T-cell (primary cell): ENCODE measurements at regions not wholly inside any gene's neighbourhood (a gene's known extent, or its start where the extent isn't known, plus 50 kb on each side); places are given as distances from the start of the nearest gene placed in this dataset.

Experiments
- ATAC-seq, 4 experiments: fragments of 200-7000 bp in 3 of 4; fragments of 150-1000 bp in 1 of 4; cut with Tn5 transposase; replicated peaks in 1 of 4; 1 replicate in 3 of 4; 2 replicates in 1 of 4; pipeline ENCODE4 v1.10.0; 2021; ENCODE audit warnings: moderate library complexity in 3 of 4, mild to moderate bottlenecking in 2 of 4, moderate number of reproducible peaks in 1 of 4
- CTCF ChIA-PET, 2 donors: fragments of 300-600 bp; sonication (Branson Sonifier 250); formaldehyde crosslinking; loops; one replicate each; lab custom pipeline; 2022; ENCODE audit warnings: antibody characterized with exemption in 2 of 2; lab: Charles Lee
- POLR2A ChIA-PET, 2 donors: fragments of 300-600 bp; sonication (Branson Sonifier 250); formaldehyde crosslinking; loops; one replicate each; lab custom pipeline; 2022; ENCODE audit warnings: antibody characterized with exemption in 2 of 2; lab: Charles Lee
- DNase-seq, 35 experiments: peaks; one replicate each; pipeline versions ENCODE4 v3.0.0 to v3.0.0-alpha.2; 2013 to 2023
- H3K27ac ChIP-seq: one replicate; pipeline ENCODE4 v1.5.1; 2013; ENCODE audit warnings: low read length
- H3K27me3 ChIP-seq, 2 experiments: replicated peaks in 1 of 2; 1 replicate in 1 of 2; 2 replicates in 1 of 2; pipeline versions ENCODE4 v1.6.1 to v1.7.0; 2013; ENCODE audit warnings: low read length in 1 of 2, mixed read lengths in 1 of 2; ENCODE audit not compliant: control insufficient read depth in 2 of 2, insufficient read depth in 2 of 2; ENCODE audit errors: extremely low read depth in 1 of 2
- H3K36me3 ChIP-seq, 2 donors: 1 replicate in 1 of 2; 2 replicates in 1 of 2; pipeline versions ENCODE4 v1.6.1 to v1.7.0; 2013; ENCODE audit warnings: low read length in 1 of 2; ENCODE audit not compliant: control insufficient read depth in 2 of 2, insufficient read depth in 1 of 2; ENCODE audit errors: extremely low read depth in 1 of 2
- H3K4me1 ChIP-seq, 2 experiments: 1 replicate in 1 of 2; 2 replicates in 1 of 2; pipeline versions ENCODE4 v1.6.1 to v1.7.0; 2013; ENCODE audit warnings: low read length in 2 of 2, mixed read lengths in 1 of 2; ENCODE audit not compliant: insufficient read depth in 2 of 2, control insufficient read depth in 1 of 2; ENCODE audit errors: extremely low read depth in 1 of 2
- H3K4me3 ChIP-seq, 2 donors: 1 replicate in 1 of 2; 2 replicates in 1 of 2; pipeline versions ENCODE4 v1.5.1 to v1.7.0; 2013; ENCODE audit warnings: mild to moderate bottlenecking in 2 of 2, low read length in 1 of 2, moderate library complexity in 1 of 2; ENCODE audit not compliant: control insufficient read depth in 1 of 2; ENCODE audit errors: extremely low read depth in 1 of 2
- H3K9me3 ChIP-seq: 2 replicates; pipeline ENCODE4 v1.7.0; 2013
- H3K27ac Mint-ChIP-seq, 2 donors: one replicate each; pipeline ENCODE4 v1.8.0; 2020 to 2021; ENCODE audit warnings: mild to moderate bottlenecking in 2 of 2, mixed read lengths in 2 of 2
- H3K27me3 Mint-ChIP-seq, 2 donors: one replicate each; pipeline ENCODE4 v1.8.0; 2021 to 2022; ENCODE audit warnings: mixed read lengths in 2 of 2
- H3K36me3 Mint-ChIP-seq: one replicate; pipeline ENCODE4 v1.8.0; 2021; ENCODE audit warnings: mixed read lengths
- H3K4me1 Mint-ChIP-seq, 3 donors: one replicate each; pipeline ENCODE4 v1.8.0; 2020 to 2022; ENCODE audit warnings: mixed read lengths in 3 of 3, mild to moderate bottlenecking in 1 of 3
- H3K4me3 Mint-ChIP-seq, 3 donors: one replicate each; pipeline ENCODE4 v1.8.0; 2020 to 2022; ENCODE audit warnings: mild to moderate bottlenecking in 3 of 3, mixed read lengths in 3 of 3, moderate library complexity in 3 of 3
- H3K9me3 Mint-ChIP-seq, 3 donors: one replicate each; pipeline ENCODE4 v1.8.0; 2020 to 2022; ENCODE audit warnings: mixed read lengths in 3 of 3
- WGBS: methylation state at CpG from one replicate; pipeline ENCODE4 v1.1.5; 2013; ENCODE audit warnings: missing lambda C conversion rate; ENCODE audit not compliant: insufficient coverage; 5-methylcytosine and 5-hydroxymethylcytosine counted together

DNA sequence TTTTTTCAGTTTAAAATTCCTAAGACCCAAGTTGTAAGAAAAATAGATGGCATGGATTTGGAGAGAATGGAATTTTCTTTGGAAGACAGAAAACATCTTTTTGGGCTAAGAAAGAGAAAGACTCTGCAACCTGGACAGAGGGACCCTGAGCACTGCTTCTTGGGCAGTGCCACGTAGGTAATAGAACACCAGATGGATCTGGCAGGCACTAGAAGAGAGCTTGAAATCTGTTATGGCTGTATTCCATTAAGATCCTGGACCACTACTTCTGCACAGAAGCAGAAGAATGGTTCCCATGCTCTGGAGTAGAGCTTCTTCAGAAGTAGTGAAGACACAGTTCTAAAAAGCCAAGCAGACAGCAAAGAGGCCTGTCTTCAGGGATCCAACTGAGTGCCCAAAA lies 306.4 kb upstream of the CD180 start:
- ChIA-PET CTCF (interaction anchor here in 1 of 2 donors (0.9 kb wide), 1 partner anchor 9 kb away, joined by 4 read pairs; no protein-coding TSS in a partner anchor), POLR2A (interaction anchor here in 1 of 2 donors (0.6 to 0.7 kb wide), 2 partner anchors 27 to 238 kb away, joined by 3 read pairs; no protein-coding TSS in a partner anchor)
- H3K4me3 ChIP-seq = no peak overlapping the region
- H3K27me3 Mint-ChIP-seq = no peaks in the 10 kb centered on the region
- H3K4me1 Mint-ChIP-seq = no peaks in the 10 kb centered on the region
- H3K27ac Mint-ChIP-seq = no peak overlapping the region
- H3K9me3 Mint-ChIP-seq = peaks cover 0 to 16% (median 8%) of the 10 kb centered on the region in 3 donors
- DNase-seq = no peak
- H3K4me1 ChIP-seq = no peaks in the 10 kb centered on the region
- 88% methylated on average over 1 of the region's 1 CpG for WGBS
- H3K27ac ChIP-seq = no peak overlapping the region
- no peaks in the 10 kb centered on the region for H3K9me3 ChIP-seq
- no peaks in the 10 kb centered on the region for H3K36me3 ChIP-seq
- peaks cover 7% of the 10 kb centered on the region for H3K36me3 Mint-ChIP-seq
- no peak for ATAC-seq
- no peaks in the 10 kb centered on the region for H3K27me3 ChIP-seq
- no peak overlapping the region for H3K4me3 Mint-ChIP-seq

DNA sequence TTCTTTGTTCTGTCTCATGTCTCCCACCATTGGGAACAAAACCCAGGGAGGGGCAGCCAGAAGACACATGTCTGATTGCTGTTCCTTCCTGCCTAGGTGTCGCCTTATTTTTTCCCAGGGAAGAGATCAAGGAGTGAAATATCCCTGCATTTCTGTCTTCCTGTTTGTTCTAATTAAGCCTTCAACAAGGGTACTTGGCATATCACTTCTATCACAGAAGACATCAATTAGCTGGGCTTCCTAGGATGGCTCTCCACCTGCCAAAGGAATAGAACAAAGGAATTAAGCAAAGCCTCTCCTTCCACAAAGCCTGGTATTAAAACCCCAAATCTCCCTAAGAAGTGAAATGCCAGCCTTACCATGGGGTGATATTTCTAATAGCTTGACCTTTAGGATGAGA lies 299.5 kb upstream of the CD180 start:
- Mint-ChIP-seq H3K27me3 (no peaks in the 10 kb centered on the region), H3K4me1 (peaks cover 0 to 9% (median 6%) of the 10 kb centered on the region in 3 donors), H3K9me3 (peaks cover 0 to 16% (median 8%) of the 10 kb centered on the region in 3 donors), H3K36me3 (peaks cover 7% of the 10 kb centered on the region), H3K4me3 (no peak overlapping the region), H3K27ac (no peak overlapping the region)
- no peaks in the 10 kb centered on the region for H3K4me1 ChIP-seq
- no peaks in the 10 kb centered on the region for H3K27me3 ChIP-seq
- WGBS = 100% methylated on average over 1 of the region's 1 CpG
- H3K27ac ChIP-seq = no peak overlapping the region
- no peaks in the 10 kb centered on the region for H3K9me3 ChIP-seq
- CTCF ChIA-PET = no interaction called here
- H3K4me3 ChIP-seq = no peak overlapping the region
- ATAC-seq = no peak
- H3K36me3 ChIP-seq = no peaks in the 10 kb centered on the region
- POLR2A ChIA-PET = no interaction called here
- no peak for DNase-seq

- ChIA-PET POLR2A (interaction anchor here in 1 of 2 donors (0.6 kb wide), 1 partner anchor 202 kb away, joined by 3 read pairs; no protein-coding TSS in a partner anchor), CTCF (interaction anchor here in 1 of 2 donors (0.7 kb wide), 1 partner anchor 776 kb away, joined by 3 read pairs; no protein-coding TSS in a partner anchor)
- H3K9me3 Mint-ChIP-seq = peaks cover 0 to 9% (median 2%) of the 10 kb centered on the region in 3 donors
- no peak for DNase-seq
- ATAC-seq = no peak
- H3K27ac Mint-ChIP-seq = peak overlapping the region in 1 of 2 donors; percentile 61
- H3K4me3 Mint-ChIP-seq = no peak overlapping the region
- H3K36me3 Mint-ChIP-seq = peaks cover under 1% of the 10 kb centered on the region
- no peaks in the 10 kb centered on the region for H3K9me3 ChIP-seq
- H3K4me1 ChIP-seq = no peaks in the 10 kb centered on the region
- no peak overlapping the region for H3K27ac ChIP-seq
- peaks cover 0 to 9% (median 6%) of the 10 kb centered on the region in 3 donors for H3K4me1 Mint-ChIP-seq
- no peaks in the 10 kb centered on the region for H3K36me3 ChIP-seq
- 83% methylated on average over 2 of the region's 3 CpGs for WGBS
- H3K4me3 ChIP-seq = no peak overlapping the region
- no peaks in the 10 kb centered on the region for H3K27me3 ChIP-seq
- H3K27me3 Mint-ChIP-seq = no peaks in the 10 kb centered on the region
Observed at GRCh38 chr5:67495072-67495471, 298.5 kb upstream of the CD180 start.

DNA sequence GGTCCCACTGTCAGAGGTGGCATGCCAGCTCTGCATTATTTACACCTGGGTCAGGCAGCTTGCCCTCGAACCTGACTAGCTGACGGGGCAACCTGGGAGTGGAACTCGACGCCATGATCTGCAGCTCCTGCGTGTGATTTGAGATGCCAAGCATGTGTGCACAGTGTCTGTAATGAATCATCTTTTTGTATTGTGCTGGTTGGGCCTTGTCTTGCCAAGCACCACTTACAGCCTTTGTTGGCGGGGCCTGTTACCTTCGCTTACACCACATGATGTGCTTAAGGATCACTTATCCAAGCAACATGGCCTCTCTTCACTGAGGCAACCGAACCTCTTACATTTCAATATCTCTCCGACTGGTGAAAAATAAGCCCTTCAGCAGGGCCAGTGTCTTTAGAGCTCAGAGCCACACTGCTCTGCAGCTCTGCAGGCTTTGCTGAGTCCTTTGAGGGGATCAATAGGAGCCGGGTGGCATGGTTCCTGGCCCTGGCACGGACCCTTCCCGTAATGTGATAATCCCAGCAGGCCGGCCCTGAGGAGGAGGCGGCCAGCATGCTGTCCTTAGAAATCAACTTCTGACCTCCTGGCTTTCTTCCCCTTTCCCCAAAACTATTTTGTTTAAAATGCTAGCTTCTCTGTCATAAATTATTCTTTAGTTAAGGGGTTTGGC lies 297.7 kb upstream of the CD180 start:
- Histone ChIP-seq H3K27ac (no peak overlapping the region), H3K4me1 (no peaks in the 10 kb centered on the region), H3K27me3 (no peaks in the 10 kb centered on the region), H3K36me3 (no peaks in the 10 kb centered on the region), H3K4me3 (no peak overlapping the region), H3K9me3 (no peaks in the 10 kb centered on the region)
- ATAC-seq (no peak), DNase-seq (no peak)
- POLR2A ChIA-PET = interaction anchor here in 1 of 2 donors (0.6 kb wide), 1 partner anchor 202 kb away, joined by 3 read pairs; no protein-coding TSS in a partner anchor
- no peak overlapping the region for H3K27ac Mint-ChIP-seq
- no peaks in the 10 kb centered on the region for H3K36me3 Mint-ChIP-seq
- H3K27me3 Mint-ChIP-seq = no peaks in the 10 kb centered on the region
- H3K9me3 Mint-ChIP-seq = peaks cover 0 to 2% (median 0%) of the 10 kb centered on the region in 3 donors
- H3K4me1 Mint-ChIP-seq = peaks cover 0 to 9% (median 6%) of the 10 kb centered on the region in 3 donors
- CTCF ChIA-PET = interaction anchor here in 1 of 2 donors (0.6 kb wide), 1 partner anchor 153 kb away, joined by 9 read pairs; no protein-coding TSS in a partner anchor
- no peak overlapping the region for H3K4me3 Mint-ChIP-seq
- WGBS = 92% methylated on average over 10 of the region's 14 CpGs

DNA sequence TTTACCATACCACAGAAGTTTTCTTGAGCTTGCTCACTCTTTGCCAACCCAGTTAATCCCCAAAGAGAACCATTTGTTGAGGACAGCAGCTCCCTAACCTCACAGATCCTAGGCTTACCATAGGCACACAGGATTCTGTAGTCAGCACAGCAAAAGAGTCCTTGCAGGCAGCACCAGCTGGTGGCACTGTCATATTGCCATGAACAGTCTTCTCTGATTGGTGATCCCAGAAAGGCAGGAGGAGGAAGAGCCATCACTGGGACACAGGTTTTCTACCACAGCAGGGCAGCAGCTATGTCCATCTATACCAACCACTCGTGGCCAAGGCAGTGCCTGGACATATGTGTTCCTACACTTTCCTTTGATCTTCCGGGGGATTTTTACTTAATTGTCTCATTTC lies 297.1 kb upstream of the CD180 start:
- POLR2A ChIA-PET = no interaction called here
- ATAC-seq (no peak), DNase-seq (peak in 3 of 35 experiments; percentile 3 to 19 (median 18))
- CTCF ChIA-PET = interaction anchor here in 1 of 2 donors (0.6 kb wide), 1 partner anchor 153 kb away, joined by 9 read pairs; no protein-coding TSS in a partner anchor
- Mint-ChIP-seq H3K36me3 (no peaks in the 10 kb centered on the region), H3K27me3 (no peaks in the 10 kb centered on the region), H3K9me3 (no peaks in the 10 kb centered on the region), H3K27ac (no peak overlapping the region), H3K4me1 (peaks cover 0 to 9% (median 6%) of the 10 kb centered on the region in 3 donors), H3K4me3 (no peak overlapping the region)
- H3K36me3 ChIP-seq = no peaks in the 10 kb centered on the region
- H3K27ac ChIP-seq = no peak overlapping the region
- H3K4me3 ChIP-seq = no peak overlapping the region
- H3K4me1 ChIP-seq = no peaks in the 10 kb centered on the region
- WGBS = no CpG with 5 or more reads among the region's 2 CpGs
- no peaks in the 10 kb centered on the region for H3K9me3 ChIP-seq
- no peaks in the 10 kb centered on the region for H3K27me3 ChIP-seq

DNA sequence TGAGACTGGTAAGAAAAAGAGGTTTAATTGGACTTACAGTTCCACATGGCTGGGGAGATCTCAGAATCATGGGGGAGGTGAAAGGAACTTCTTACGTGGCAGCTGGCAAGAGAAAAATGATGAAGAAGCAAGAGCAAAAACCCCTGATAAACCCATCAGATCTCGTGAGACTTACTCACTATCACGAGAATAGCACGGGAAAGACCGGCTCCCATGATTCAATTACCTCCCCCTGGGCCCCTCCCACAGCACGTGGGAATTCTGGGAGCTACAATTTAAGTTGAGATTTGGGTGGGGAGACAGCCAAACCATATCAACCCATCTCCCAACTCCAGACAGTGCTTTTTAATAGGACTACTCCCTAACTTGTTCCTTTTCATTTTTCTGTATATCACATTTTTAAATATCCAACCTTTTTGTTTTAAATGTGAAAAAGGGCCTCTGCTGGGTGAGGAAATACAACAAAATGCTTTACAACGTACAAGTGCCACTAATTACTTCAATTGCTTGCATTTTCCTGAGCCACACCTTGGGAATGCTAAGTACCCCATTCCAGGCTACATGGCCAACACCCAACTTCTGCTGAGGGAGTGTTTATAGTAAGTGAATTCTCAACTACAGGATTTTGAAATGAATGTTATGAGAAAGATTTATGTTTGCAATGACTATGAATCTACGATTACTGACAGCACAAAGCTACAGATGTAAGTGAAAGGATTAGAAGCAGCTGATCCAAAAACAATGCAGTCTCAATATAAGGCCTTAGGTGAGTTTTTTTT lies 294.1 kb upstream of the CD180 start:
- ChIA-PET CTCF (no interaction called here), POLR2A (interaction anchor here (0.6 to 0.7 kb wide), 3 partner anchors 35 to 347 kb away, joined by 3 to 4 read pairs (median 3); no protein-coding TSS in a partner anchor)
- H3K9me3 ChIP-seq = no peaks in the 10 kb centered on the region
- no peak overlapping the region for H3K4me3 Mint-ChIP-seq
- ATAC-seq (no peak), DNase-seq (no peak)
- H3K4me3 ChIP-seq = no peak overlapping the region
- H3K36me3 ChIP-seq = no peaks in the 10 kb centered on the region
- no peaks in the 10 kb centered on the region for H3K4me1 ChIP-seq
- H3K27me3 ChIP-seq = no peaks in the 10 kb centered on the region
- no peaks in the 10 kb centered on the region for H3K36me3 Mint-ChIP-seq
- no peak overlapping the region for H3K27ac ChIP-seq
- no peaks in the 10 kb centered on the region for H3K9me3 Mint-ChIP-seq
- no peaks in the 10 kb centered on the region for H3K27me3 Mint-ChIP-seq
- no CpG with 5 or more reads among the region's 8 CpGs for WGBS
- no peak overlapping the region for H3K27ac Mint-ChIP-seq
- H3K4me1 Mint-ChIP-seq = peaks cover 0 to 9% (median 6%) of the 10 kb centered on the region in 3 donors
